Suppressor macrophage treated with lipopolysaccharide for 4 hours (primary cell): ENCODE measurements at regions not wholly inside any gene's neighbourhood (a gene's known extent, or its start where the extent isn't known, plus 50 kb on each side); places are given as distances from the start of the nearest gene placed in this dataset.
"Not testable (repeated sequence)": the region's sequence is repeated elsewhere in the genome, so short reads cannot be mapped to it uniquely, and the experiment has no call there.

Experiments
- DNase-seq: peaks from one replicate; pipeline ENCODE4 v3.0.0-alpha.2; 2020

DNA sequence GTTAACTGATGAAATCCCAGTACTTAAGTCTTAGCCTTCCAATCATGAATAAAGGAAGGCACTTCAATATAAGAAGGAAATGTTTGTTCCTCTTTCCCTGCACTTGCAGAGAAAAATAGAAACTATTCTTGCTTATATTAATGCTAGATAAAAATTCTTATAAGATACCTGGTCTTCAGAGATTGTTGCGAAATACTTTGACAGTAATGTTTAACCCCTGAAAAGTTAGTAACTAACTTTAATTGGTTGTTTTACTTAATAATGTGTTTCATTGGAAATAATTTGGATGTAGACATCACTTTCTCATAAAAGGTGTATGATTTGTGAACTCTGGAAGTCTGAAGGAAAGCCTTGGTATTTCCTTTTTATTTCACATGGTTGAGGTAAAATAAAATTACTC, 294.2 kb upstream of the SYNCRIP start:
- DNase-seq, result no peak

DNA sequence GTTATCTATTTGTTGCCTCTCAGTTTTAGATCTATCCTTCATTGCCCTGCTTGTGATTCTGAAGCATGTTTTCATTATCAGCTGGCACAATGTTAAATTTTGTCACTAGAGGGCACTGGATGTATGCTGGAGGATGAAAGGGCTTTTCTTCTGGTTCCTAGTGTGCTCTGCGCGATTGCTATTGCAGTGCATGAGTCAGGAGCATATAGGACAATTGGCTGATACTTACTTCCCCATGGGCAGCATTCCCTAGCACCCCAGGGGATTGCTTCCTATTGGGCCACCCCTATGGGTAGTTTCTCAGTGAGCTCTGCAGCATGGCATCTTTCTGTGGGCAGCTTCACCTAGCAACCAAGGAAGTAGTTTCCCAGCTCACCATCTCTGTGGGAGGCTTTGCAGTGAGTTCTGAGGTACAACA, 280.3 kb upstream of the SYNCRIP start:
- peak; percentile 9 for DNase-seq

- no peak for DNase-seq
Observed at GRCh38 chr6:85920782-85921181, 278.1 kb upstream of the SYNCRIP start.

DNA sequence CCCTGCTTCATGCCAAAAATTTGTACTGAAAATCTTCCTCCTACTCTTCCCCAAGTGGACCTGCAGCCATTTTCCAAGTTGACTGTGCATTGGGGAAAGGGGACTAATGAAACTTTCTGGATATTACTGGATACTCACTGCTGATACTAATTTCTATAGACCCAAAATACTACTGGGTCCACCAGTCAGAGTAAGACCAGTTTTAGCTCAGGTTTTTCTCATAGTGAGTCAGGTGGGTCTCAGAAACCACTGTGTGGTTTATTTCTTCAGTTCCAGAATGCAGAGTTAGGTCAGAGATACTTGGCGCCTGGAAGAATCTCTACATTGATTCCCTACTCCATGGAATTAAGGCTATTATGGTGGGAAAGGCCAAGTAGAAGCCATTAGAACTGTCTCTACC, 274.8 kb upstream of the SYNCRIP start:
- no peak for DNase-seq

GRCh38 chr6:85913001-85913400, 270.3 kb upstream of the SYNCRIP start:
- no peak for DNase-seq

DNA sequence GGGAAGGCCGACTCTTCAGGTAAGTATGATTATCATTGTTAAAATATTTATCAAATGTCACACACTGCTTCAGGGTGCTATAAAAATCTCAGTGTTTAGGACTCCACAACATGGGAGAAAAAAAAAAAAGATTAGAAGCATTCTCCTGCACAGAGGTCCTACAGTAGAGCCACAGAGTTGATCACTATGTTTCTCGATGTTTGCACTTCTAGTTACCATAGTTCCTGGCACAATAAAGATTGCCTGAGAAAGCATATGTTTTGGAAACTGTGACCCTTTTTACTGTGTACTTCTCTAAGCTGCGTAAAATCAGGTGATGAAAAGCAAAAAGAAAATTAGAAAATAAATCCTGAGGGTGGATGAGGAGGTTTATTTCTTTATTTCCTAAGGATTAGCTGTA, 269.9 kb upstream of the SYNCRIP start:
- DNase-seq, result no peak

- no peak for DNase-seq
Observed at GRCh38 chr6:85911067-85911466, 268.4 kb upstream of the SYNCRIP start.

GRCh38 chr6:85908120-85908519, 265.4 kb upstream of the SYNCRIP start:
- not testable (repeated sequence) for DNase-seq

DNA sequence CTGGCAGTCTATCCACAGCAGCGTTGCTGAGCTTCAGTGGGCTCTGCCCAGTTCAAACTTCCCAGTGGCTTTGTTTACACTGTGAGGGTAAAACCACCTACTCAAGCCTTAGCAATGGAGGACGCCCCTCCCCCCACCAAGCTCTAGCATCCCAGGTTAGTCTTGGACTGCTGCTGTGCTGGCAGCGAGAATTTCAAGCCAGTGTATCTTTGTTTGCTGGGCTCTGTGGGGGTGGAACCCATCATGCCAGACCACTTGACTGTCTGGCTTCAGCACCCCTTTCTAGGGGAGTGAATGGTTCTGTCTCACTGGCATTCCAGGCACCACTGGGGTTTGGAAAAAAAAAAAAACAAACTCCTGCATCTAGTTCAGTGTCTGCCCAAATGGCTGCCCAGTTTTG, 249.7 kb upstream of the SYNCRIP start:
- no peak for DNase-seq

- DNase-seq, result no peak
Observed at GRCh38 chr6:85887461-85887860, 244.8 kb upstream of the SYNCRIP start.

GRCh38 chr6:85868685-85869084, 226.0 kb upstream of the SYNCRIP start:
- DNase-seq, result no peak

GRCh38 chr6:85867595-85867994, 224.9 kb upstream of the SYNCRIP start:
- no peak for DNase-seq

- DNase-seq, result no peak
Observed at GRCh38 chr6:85866758-85867401, 224.2 kb upstream of the SYNCRIP start.

DNA sequence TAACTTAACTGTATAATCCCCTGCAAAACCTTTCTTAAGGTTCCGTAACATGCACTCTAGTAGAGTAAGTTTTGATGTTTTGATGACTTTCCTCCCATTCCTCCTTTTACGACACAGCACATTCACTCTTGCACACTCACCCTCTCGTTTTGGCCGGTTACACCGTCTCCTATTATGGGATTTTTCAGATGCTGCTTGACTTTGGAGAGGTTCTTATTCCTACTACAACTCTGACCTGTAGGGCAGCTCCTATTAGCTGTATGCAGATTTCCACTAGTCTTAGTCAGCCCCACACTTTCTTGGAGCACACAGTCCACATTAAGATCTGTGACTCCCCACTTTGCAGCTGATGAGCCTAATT, 223.7 kb upstream of the SYNCRIP start:
- no peak for DNase-seq

- peak; percentile 10 for DNase-seq
Observed at GRCh38 chr6:85865420-85866369, 223.0 kb upstream of the SYNCRIP start.

DNA sequence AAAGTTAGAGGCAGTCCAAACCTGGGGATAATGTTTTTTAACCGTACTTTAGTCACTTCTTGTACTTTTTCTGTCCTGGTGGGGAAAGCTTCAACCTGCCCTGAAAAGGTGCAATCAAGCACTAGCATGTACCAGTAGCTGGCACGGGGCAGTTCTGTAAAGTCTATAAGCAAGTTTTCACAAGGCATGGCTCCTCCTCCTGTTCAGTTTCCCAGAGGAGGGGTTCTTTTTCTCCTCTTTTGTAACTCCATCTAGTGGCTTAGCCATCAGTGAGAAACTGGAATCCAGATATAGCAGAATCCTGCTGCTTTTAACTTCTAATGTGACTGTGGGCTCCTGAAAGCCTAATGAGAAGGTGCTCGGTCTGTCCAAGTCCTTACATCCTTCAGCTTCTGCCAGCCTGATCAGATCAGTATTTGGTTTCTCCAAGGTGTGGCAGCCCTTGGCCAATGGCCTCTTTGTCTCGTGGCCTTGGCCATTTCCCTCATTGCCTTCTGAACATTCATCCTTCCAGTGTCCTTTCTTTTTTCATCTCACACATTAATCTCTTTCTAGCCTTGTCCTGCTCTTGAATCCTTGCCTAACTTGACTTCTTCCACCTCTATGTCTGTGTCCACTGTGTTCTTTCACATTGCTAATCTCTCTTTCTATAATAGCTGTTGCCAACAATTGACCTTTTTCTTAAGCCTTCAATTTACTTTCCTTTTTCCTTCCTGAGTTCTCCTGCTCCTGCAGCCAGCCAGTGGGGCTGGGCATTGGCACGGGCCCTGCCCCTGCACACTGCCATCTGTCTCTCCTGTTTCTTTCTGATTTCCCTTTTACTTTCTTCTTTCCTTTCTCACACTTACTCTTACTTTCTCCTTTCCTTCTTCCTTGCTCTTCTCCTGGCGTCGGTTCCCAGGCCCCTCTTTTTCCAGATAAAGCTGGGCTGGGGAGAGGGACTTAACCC, 222.0 kb upstream of the SYNCRIP start:
- no peak for DNase-seq

- no peak for DNase-seq
Observed at GRCh38 chr6:85856235-85856634, 213.5 kb upstream of the SYNCRIP start.

- not testable (repeated sequence) for DNase-seq
Observed at GRCh38 chr6:85838351-85839119, 195.8 kb upstream of the SYNCRIP start.

DNA sequence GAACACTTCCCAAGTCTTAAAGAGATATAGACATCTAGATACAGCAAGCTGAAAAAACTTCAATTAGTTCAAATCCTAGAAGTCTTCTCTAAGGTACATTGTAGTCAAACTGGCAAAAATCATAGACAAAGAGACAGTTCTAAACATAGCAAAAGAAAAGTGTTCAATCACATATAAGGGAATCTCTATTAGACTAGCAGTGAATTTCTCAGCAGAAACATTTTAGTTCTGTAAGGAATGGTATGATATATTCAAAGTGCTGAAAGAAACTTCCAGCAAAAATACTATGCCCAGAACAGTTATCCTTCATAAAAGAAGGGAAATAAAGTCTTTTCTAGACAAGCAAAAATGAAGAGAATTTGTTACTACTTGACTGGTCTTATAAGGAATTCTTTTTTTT, 186.3 kb upstream of the SYNCRIP start:
- DNase-seq, result no peak

GRCh38 chr6:85826997-85827396, 184.3 kb upstream of the SYNCRIP start:
- no peak for DNase-seq

GRCh38 chr6:85824329-85824728, 181.6 kb upstream of the SYNCRIP start:
- no peak for DNase-seq

DNA sequence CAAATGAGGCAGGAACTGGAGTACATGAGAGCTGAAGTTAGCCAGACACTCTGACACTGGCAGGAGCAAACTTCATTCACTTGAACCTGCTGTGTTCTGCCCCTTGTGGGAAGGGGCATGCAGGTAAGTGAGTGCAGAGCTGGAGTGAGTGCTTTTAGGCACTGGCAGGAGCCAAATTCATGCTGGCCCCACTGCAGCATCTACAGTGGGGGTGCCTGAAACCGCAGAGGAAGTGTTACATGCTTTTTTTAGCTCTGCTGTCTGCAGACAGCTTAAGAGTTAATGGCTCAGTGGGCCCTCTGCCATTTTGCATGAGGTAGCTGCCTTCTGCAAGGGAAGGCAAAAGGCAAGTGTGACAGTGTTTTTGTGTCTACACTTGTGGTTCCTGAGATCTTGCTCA, 167.9 kb upstream of the SYNCRIP start:
- no peak for DNase-seq
